ENCODE measurements at regions not wholly inside any gene's neighbourhood (a gene's known extent, or its start where the extent isn't known, plus 50 kb on each side); places are given as distances from the start of the nearest gene placed in this dataset.

DNA sequence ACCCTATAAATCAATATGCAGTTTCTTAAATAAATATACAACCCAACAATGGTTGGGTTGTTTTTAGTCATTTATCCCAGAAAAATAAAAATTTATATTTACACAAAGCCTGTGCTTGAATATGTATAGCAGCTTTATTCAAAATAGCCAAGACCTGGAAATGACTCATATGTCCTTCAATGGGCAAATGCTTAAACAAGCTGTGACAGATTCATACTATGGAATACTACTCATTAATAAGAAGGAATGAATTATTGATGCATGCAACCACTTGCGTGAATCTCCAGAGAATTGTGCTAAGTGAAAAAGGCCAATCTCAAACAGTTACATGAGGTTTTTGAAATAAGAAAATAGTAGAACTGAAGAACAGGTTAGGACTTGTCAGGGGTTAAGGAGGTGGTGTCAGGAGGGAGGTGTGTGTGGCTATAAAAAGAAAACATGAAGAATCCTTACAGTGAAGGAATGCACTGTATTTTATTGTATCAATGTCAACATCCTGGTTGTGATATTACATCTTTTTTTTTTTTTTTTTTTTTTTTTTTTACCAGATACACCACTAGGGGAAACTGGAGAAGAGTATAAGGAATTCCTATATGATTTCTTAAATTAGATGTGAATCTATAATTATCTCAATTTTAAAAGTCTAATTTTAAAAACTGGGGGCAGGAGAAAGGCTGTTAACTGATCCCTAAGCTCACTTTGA is 82.4 kb upstream of the CD44 start:
- Histone ChIP-seq H3K27me3 (no peaks in the 10 kb centered on the region), H3K27ac (no peak overlapping the region), H3K36me3 (no peaks in the 10 kb centered on the region), H3K4me1 (peaks cover 16% of the 10 kb centered on the region), H3K9me3 (no peaks in the 10 kb centered on the region), H3K4me3 (no peak overlapping the region)
- intact Hi-C loops (cut with DNase I) = no loop called here
- DNase-seq (ENCODE audit: extremely low spot score in 2 of 2) = no peak
- no peak for TF ChIP-seq POLR2AphosphoS5 (IDR thresholded peaks at IDR 0.05; ENCODE audit: insufficient read depth in 1 of 2, low read depth in 1 of 2)
- TF ChIP-seq, protein P1, sequence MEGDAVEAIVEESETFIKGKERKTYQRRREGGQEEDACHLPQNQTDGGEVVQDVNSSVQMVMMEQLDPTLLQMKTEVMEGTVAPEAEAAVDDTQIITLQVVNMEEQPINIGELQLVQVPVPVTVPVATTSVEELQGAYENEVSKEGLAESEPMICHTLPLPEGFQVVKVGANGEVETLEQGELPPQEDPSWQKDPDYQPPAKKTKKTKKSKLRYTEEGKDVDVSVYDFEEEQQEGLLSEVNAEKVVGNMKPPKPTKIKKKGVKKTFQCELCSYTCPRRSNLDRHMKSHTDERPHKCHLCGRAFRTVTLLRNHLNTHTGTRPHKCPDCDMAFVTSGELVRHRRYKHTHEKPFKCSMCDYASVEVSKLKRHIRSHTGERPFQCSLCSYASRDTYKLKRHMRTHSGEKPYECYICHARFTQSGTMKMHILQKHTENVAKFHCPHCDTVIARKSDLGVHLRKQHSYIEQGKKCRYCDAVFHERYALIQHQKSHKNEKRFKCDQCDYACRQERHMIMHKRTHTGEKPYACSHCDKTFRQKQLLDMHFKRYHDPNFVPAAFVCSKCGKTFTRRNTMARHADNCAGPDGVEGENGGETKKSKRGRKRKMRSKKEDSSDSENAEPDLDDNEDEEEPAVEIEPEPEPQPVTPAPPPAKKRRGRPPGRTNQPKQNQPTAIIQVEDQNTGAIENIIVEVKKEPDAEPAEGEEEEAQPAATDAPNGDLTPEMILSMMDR (IDR thresholded peaks at IDR 0.05) = no peak
- TF ChIP-seq POLR2A (IDR thresholded peaks at IDR 0.05) = no peak

DNA sequence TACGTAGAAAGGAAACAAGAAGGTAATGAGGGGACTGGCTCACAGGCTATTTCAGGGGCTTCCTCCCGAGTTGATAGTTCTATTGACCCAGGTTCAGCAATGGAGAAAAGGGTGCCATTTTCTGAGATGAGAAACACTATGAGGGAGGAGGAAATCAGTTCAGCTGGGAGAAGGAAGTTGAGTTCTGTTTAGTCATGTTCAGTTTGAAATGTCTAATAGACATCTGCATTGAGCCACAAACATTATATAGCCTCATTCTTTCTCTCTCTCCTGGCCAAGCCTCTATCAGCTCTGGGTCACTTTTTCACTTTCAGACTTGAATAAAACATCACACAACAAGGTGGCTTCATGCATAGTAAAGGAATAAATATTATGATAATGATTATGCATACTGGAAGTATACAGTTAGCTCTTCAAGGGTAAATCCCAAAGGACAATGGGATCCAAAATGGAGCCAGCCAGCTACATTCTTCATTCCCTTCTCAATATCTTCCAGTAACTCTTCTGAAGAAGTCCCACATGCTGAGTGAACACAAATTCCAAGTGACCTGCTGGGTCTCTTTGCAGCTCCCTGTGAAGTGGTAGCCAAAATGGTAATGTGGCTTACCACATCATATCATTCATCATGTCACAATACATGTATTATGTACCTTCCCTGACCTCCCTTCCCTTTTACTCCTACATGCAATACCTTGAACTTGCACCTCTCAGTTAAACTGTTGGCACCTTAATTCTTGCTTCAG is 80.9 kb upstream of the CD44 start:
- DNase-seq (ENCODE audit: extremely low spot score in 2 of 2) = no peak
- intact Hi-C loops (cut with DNase I) = no loop called here
- H3K4me1 ChIP-seq = peaks cover 31% of the 10 kb centered on the region
- H3K27ac ChIP-seq = no peak overlapping the region
- H3K36me3 ChIP-seq = no peaks in the 10 kb centered on the region
- TF ChIP-seq POLR2A (IDR thresholded peaks at IDR 0.05) (no peak), POLR2AphosphoS5 (IDR thresholded peaks at IDR 0.05; ENCODE audit: insufficient read depth in 1 of 2, low read depth in 1 of 2) (no peak)
- TF ChIP-seq, protein P1 (IDR thresholded peaks at IDR 0.05) = no peak
- no peaks in the 10 kb centered on the region for H3K9me3 ChIP-seq
- no peaks in the 10 kb centered on the region for H3K27me3 ChIP-seq
- H3K4me3 ChIP-seq = no peak overlapping the region

DNA sequence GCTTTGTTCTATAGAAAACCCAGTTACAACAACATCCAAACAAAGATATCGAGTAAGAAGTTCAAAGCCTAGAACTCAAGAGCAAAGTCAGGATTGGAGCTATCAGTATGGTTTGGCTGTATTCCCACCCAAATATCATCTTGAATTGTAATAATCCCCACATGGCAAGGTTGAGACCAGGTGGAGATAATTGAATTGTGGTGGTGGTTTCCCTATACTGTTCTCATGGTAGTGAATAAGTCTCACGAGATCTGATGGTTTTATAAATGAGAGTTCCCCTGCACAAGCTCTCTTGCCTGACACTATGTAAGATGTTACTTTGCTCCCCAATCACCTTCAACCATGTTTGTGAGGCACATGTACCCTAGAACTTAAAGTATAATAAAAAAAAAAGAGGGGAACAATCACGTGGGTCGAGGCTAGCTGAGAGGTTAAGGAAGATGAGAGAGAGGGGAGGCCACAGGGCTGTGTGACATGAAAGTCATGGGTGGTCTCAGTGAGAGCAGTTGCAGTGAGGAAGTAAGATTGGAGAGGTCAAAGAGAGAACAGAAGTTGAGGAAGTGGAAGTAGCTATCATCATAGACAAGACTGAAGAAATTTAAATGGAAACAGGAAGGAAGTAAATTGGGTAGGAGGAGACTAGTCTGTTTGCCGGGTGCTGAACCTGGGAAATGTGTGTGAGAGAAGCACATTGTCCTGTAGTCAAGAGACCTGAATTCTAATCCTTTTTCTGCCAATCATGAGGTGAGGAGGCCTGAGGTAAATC is 80.1 kb upstream of the CD44 start:
- Histone ChIP-seq H3K4me3 (no peak overlapping the region), H3K27me3 (no peaks in the 10 kb centered on the region), H3K27ac (no peak overlapping the region), H3K9me3 (no peaks in the 10 kb centered on the region), H3K36me3 (no peaks in the 10 kb centered on the region), H3K4me1 (peaks cover 39% of the 10 kb centered on the region)
- DNase-seq (ENCODE audit: extremely low spot score in 2 of 2) = no peak
- intact Hi-C loops (cut with DNase I) = no loop called here
- TF ChIP-seq POLR2AphosphoS5 (IDR thresholded peaks at IDR 0.05; ENCODE audit: insufficient read depth in 1 of 2, low read depth in 1 of 2) = no peak
- TF ChIP-seq POLR2A (IDR thresholded peaks at IDR 0.05) = no peak
- TF ChIP-seq, protein P1 (IDR thresholded peaks at IDR 0.05) = no peak

DNA sequence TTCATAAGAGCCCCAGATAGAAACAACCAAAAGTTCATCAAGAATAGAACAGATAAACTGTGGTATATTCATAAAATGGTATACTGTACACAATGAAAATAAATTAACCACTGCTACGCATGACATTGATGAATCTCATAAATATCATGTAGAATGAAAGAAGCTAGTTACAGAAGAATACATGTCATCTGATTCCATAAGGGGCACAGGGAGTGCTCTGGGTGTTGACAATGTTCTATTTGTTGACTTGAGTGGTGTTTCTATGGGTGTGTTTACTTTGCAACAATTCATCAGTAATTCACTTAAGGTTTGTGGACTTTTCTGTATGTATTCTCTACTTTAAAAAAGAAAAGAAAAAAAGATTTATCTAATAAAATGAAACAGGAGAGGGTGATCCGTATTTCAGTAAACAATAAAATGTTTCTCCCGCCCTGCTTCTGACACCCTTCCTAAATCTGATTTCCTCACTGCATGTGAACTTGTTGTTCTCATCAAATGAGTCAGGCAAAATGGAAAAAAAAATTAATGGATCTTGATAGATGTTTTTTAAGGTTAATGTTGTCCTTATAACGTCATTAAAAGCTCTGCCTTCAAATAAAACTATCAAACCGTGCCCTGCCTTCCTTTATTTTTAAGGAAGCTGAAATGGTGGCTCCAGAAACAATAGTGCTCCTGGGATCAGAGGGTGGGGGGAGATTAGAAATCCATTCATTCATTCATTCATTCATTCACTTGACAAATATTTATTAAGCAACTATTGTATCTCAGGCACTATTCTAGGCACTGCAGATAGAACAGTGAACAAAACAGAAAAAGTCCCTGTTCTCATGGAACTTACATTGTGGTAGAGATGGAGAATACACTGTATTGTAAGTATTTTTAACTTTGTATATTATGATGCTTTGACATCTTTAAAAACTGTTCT is 77.2 kb upstream of the CD44 start:
- intact Hi-C loops (cut with DNase I) = no loop called here
- Histone ChIP-seq H3K4me1 (peaks cover 66% of the 10 kb centered on the region), H3K4me3 (no peak overlapping the region), H3K27ac (peak overlapping the region; percentile 76), H3K36me3 (no peaks in the 10 kb centered on the region), H3K27me3 (no peaks in the 10 kb centered on the region), H3K9me3 (no peaks in the 10 kb centered on the region)
- no peak for TF ChIP-seq POLR2A (IDR thresholded peaks at IDR 0.05)
- peak in 1 of 2 donors; percentile 64 for TF ChIP-seq POLR2AphosphoS5 (IDR thresholded peaks at IDR 0.05; ENCODE audit: insufficient read depth in 1 of 2, low read depth in 1 of 2)
- no peak for DNase-seq (ENCODE audit: extremely low spot score in 2 of 2)

Data from vagina (tissue), 2 donors.